Activated CD4-positive, alpha-beta T cell treated with anti-CD3 and anti-CD28 coated beads, Interleukin-2, amount 50 U/mL, for 16 hours (primary cell): ENCODE measurements at regions not wholly inside any gene's neighbourhood (a gene's known extent, or its start where the extent isn't known, plus 50 kb on each side); places are given as distances from the start of the nearest gene placed in this dataset.

Experiments
- DNase-seq: peaks from one replicate; pipeline ENCODE4 v3.0.0-alpha.2; 2020

- no peak for DNase-seq
Measured at GRCh38 chr1:82297139-82297896, 496.6 kb downstream of the ADGRL2 start.

GRCh38 chr1:82287556-82287955 is 486.8 kb downstream of the ADGRL2 start:
- DNase-seq: no peak

- no peak for DNase-seq
Measured at GRCh38 chr1:82284213-82284612, 483.5 kb downstream of the ADGRL2 start.

- DNase-seq: no peak
Measured at GRCh38 chr1:82279241-82279640, 478.5 kb downstream of the ADGRL2 start.

GRCh38 chr1:82273816-82274215 is 473.1 kb downstream of the ADGRL2 start:
- DNase-seq: no peak

DNA sequence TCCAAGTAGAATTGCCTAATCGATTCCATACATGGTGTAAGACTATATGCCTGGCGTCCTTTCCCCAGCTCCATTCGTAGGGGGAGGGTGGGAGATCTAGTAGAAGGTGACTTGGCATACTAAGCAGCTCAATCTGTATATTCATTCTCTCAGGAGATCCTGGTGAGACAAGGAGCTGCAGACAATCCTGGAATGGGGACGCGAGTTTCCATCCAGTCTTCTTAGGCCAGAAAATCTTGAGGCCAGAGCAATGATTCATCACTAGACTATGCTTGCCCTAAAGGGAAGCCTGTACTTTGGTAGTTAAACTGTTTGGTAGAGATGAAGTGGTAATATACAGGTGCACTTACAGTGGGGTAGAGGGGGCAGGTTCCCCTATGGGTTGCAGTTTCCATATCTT is 468.7 kb downstream of the ADGRL2 start:
- no peak for DNase-seq

DNA sequence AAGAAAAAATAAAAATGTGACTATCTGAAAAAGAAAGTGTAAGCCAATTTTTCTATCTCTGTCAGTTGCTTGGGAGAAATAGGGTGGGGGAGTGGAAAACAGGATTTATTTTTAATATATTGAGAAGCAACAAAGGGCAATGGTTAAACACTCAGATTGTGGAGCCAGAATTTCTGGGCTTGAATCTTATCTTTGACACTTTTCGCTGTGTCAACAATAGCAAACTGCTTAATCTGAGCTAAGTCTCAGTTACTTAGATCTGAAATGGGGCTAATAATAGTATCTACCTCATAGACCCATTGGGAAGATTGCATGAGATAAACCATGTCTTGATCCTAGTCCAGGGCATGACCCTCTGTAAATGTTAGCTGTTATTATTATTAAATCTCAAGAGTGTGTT is 468.1 kb downstream of the ADGRL2 start:
- no peak for DNase-seq

DNA sequence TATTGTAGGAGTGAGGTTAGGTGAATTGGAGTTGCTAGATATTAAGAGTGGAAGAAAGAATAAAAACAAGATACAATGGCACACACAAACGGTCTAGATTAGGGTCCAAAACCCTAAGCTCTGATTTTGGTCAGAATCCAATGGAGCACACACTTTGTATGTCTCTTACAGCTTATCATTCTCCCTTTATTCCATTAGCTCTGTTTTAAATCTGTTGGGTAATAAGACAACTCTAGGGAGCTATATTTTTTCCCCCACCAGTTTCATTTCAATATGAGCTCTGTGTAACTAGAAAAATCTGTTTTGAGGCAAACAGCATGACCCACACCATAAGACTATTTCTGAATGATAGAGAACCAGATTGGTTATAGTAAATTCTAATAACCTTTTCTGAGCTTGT is 465.6 kb downstream of the ADGRL2 start:
- DNase-seq: no peak

DNA sequence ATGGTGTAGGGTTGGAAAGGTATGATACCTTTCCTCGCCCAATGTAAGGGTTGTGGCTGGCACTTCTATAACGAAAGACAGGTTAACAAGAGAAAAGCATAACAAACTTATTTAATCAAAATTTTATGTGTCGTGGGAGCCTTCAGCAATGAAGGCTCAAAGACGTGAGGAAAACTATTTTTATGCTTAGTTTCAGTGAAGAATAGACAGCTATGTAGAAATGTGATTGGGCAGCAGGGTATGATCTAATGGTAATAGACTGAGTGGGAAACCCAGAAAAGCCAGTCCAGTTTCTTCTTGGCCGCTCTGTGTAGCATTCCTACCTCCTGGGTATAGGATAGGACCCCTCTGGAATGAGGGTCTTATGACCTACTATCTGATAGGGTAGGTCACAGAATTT is 464.7 kb downstream of the ADGRL2 start:
- DNase-seq: no peak

DNA sequence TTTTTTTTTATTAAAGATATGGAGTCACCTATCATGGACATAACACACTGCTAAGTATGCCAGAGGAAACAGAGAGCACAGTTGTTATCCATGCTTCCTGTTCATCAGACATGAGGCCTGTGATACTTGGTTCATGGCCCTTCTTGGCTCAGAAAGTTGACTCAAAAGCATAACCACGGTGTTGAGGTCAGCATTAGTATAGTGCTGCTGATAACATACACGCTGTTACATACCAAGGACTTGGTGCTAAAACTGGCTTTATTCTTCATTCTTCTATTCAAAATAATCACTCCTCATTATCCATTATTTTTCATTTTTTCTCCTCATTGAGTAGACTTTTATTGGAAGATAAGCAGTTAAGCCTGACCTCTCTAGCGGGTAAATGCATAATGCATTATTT is 464.1 kb downstream of the ADGRL2 start:
- DNase-seq: no peak

GRCh38 chr1:82263396-82263795 is 462.7 kb downstream of the ADGRL2 start:
- no peak for DNase-seq

DNA sequence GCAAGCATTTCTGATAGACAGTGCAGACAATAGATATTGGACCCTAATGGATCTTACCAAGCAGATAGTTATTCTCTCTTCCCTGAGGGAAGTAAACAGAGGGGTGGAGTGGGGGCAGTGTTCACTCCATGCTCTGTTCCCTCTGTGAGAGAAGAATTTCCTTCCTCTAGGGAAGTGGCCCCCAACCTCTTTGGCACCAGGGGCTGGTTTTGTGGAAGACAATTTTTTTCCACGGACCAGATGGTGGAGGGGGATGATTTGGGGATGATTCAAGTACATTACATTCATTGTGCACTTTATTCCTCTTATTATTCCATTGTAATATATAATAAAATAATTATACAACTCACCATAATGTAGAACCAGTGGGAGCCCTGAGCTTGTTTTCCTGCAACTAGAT is 459.9 kb downstream of the ADGRL2 start:
- no peak for DNase-seq

- DNase-seq: no peak
Measured at GRCh38 chr1:82260051-82260450, 459.3 kb downstream of the ADGRL2 start.

GRCh38 chr1:82258887-82259286 is 458.2 kb downstream of the ADGRL2 start:
- no peak for DNase-seq

- DNase-seq: no peak
Measured at GRCh38 chr1:82246050-82246449, 445.3 kb downstream of the ADGRL2 start.

DNA sequence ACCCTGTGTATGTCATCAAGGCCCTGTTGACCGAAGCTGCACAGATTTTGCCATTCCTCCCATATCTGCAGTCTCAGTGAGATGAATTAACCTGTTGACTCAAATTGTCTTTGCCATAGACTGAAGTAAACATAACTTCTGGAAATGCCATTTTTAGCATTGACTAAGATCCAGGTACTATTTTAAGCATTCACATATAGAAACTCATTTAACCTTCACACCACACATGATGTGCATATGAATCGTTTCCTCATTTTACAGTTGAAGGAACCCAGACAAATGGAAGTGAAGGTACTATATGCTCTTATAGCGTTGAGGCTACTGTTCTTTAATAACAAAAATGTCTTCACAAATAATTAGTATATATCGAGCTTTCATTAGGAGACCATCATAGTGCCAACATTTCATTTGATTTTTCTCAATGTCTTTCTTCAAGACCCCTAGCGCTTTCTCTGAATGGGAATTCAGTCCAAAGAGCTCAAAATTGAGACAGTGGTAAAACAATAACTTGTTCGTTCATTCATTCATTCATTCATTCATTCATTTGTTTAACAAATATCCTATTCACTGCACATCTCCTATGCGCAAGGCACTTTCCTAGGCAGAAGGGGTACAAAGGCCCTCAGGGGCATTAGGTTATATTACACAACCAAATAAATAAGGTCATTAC is 444.7 kb downstream of the ADGRL2 start:
- no peak for DNase-seq

- no peak for DNase-seq
Measured at GRCh38 chr1:82240571-82240970, 439.8 kb downstream of the ADGRL2 start.

- DNase-seq: no peak
Measured at GRCh38 chr1:82230667-82231066, 429.9 kb downstream of the ADGRL2 start.

- no peak for DNase-seq
Measured at GRCh38 chr1:82227306-82228095, 426.8 kb downstream of the ADGRL2 start.

GRCh38 chr1:82226186-82226505 is 425.4 kb downstream of the ADGRL2 start:
- no peak for DNase-seq

DNA sequence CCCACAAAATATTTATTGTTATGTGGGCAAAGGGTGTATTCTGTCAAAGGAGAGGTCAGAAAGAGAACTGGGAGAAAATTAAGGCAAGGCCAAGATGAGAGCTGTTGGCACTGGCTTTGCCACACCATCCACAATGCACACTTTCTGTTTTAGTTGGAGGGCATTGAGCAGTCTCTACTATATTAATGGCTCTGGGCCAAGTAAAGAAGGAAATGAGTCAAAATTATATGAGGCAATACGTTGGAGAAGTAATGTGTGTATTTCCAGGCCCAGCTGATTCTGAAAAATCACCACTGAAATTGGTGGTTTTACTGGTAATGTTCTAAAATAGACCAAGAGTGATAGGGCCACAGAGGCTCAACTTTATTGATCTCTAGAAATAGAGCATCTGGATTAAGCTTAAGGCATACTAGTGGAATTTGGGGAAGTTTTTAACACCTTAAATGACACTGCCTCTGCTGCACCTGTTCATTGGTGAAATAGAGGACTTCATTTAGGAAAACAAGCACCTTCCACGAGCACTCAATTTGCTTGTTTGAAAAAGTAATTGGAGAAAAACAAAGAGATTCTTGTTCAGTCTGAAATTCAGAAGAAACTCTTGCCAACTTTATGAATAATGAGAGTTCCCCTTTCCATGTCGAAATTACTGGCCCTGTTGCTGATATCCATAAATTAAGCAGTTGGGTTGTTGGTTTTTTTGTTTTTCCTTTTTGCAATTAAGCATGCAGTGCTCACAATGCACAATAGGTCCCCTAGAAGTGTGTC is 424.9 kb downstream of the ADGRL2 start:
- peak; percentile 1 for DNase-seq

- no peak for DNase-seq
Measured at GRCh38 chr1:82223091-82223490, 422.4 kb downstream of the ADGRL2 start.

- DNase-seq: no peak
Measured at GRCh38 chr1:82221721-82222120, 421.0 kb downstream of the ADGRL2 start.
